Hepatocyte (in vitro differentiated cells): ENCODE measurements at regions not wholly inside any gene's neighbourhood (a gene's known extent, or its start where the extent isn't known, plus 50 kb on each side); places are given as distances from the start of the nearest gene placed in this dataset.
A peak's percentile ranks its signal among the peaks of the same experiment; 100 is the strongest.

Experiments used
- DNase-seq: peaks from one replicate; pipeline ENCODE4 v3.0.0-alpha.2; 2016; ENCODE audit warnings: low spot score
- H2AFZ ChIP-seq: fragments of 200-600 bp; sonication (generic); 2 replicates; pipeline ENCODE4 v1.6.0; 2016; ENCODE audit warnings: antibody characterized with exemption, mild to moderate bottlenecking
- H3K27ac ChIP-seq: fragments of 200-600 bp; sonication (generic); 2 replicates; pipeline ENCODE4 v1.5.1; 2016; ENCODE audit warnings: mild to moderate bottlenecking
- H3K27me3 ChIP-seq: fragments of 200-600 bp; sonication (generic); 2 replicates; pipeline ENCODE4 v1.6.1; 2016
- H3K36me3 ChIP-seq: fragments of 200-600 bp; sonication (generic); replicated peaks from 2 replicates; pipeline ENCODE4 v1.5.1; 2016; ENCODE audit warnings: low read depth; ENCODE audit not compliant: insufficient read depth
- H3K4me1 ChIP-seq: fragments of 200-600 bp; sonication (generic); 2 replicates; pipeline ENCODE4 v1.5.1; 2016; ENCODE audit warnings: mild to moderate bottlenecking, moderate library complexity; ENCODE audit not compliant: insufficient read depth
- H3K4me2 ChIP-seq: fragments of 200-600 bp; sonication (generic); 2 replicates; pipeline ENCODE4 v1.6.0; 2016
- H3K4me3 ChIP-seq: fragments of 200-600 bp; sonication (generic); 2 replicates; pipeline ENCODE4 v1.5.1; 2016; ENCODE audit warnings: mild to moderate bottlenecking
- H3K79me2 ChIP-seq: fragments of 200-600 bp; sonication (generic); 2 replicates; pipeline ENCODE4 v1.6.0; 2017; ENCODE audit warnings: mild to moderate bottlenecking
- H3K9me2 ChIP-seq: fragments of 200-600 bp; sonication (generic); replicated peaks from 2 replicates; pipeline ENCODE4 v1.6.0; 2017; ENCODE audit warnings: mild to moderate bottlenecking; ENCODE audit not compliant: insufficient read depth
- H3K9me3 ChIP-seq: fragments of 200-600 bp; sonication (generic); 2 replicates; pipeline ENCODE4 v1.5.1; 2016; ENCODE audit warnings: low read depth, mild to moderate bottlenecking
- H4K20me1 ChIP-seq: fragments of 200-600 bp; sonication (generic); 2 replicates; pipeline ENCODE4 v1.6.0; 2016; ENCODE audit warnings: mild to moderate bottlenecking; ENCODE audit not compliant: insufficient read depth, poor library complexity, severe bottlenecking
- CTCF ChIP-seq: fragments of 200-600 bp; sonication (generic); IDR thresholded peaks from 2 replicates; pipeline ENCODE4 v1.5.1; 2016; ENCODE audit warnings: antibody characterized with exemption, mild to moderate bottlenecking; ENCODE audit not compliant: poor library complexity
- EZH2 ChIP-seq: fragments of 200-600 bp; sonication (generic); IDR thresholded peaks from 2 replicates; pipeline ENCODE4 v1.6.1; 2016; ENCODE audit warnings: antibody characterized with exemption, mild to moderate bottlenecking, borderline replicate concordance
- EZH2phosphoT487 ChIP-seq: fragments of 200-600 bp; sonication (generic); IDR thresholded peaks from one replicate; pipeline ENCODE4 v1.6.1; 2018; ENCODE audit warnings: antibody characterized with exemption, mild to moderate bottlenecking, low read depth, moderate library complexity; ENCODE audit not compliant: unreplicated experiment, severe bottlenecking
- WGBS: methylation state at CpG from one replicate; pipeline ENCODE4 v1.1.6; 2016; ENCODE audit warnings: low lambda C conversion rate; ENCODE audit errors: missing lambda C conversion rate; 5-methylcytosine and 5-hydroxymethylcytosine counted together

- no peaks in the 10 kb centered on the region for H3K36me3 ChIP-seq
- DNase-seq: no peak
- TF ChIP-seq CTCF: no peak
- H3K9me3 ChIP-seq: no peaks in the 10 kb centered on the region
- peak overlapping the region; percentile 23 for H3K27ac ChIP-seq
- no peaks in the 10 kb centered on the region for H3K9me2 ChIP-seq
- H2AFZ ChIP-seq: no peak overlapping the region
- H3K27me3 ChIP-seq: no peaks in the 10 kb centered on the region
- H3K4me2 ChIP-seq: no peak overlapping the region
- no peaks in the 10 kb centered on the region for H3K79me2 ChIP-seq
- no peak overlapping the region for H3K4me3 ChIP-seq
- 86% methylated on average over 6 of the region's 6 CpGs for WGBS
- H3K4me1 ChIP-seq: peaks cover 11% of the 10 kb centered on the region
- H4K20me1 ChIP-seq: no peaks in the 10 kb centered on the region
Measured at GRCh38 chr12:27905285-27906126, 67.0 kb downstream of the PTHLH start.

GRCh38 chr12:27902651-27903050 lies 69.9 kb downstream of the PTHLH start:
- H3K36me3 ChIP-seq: no peaks in the 10 kb centered on the region
- no peak overlapping the region for H3K4me3 ChIP-seq
- peaks cover 23% of the 10 kb centered on the region for H3K4me1 ChIP-seq
- no peaks in the 10 kb centered on the region for H3K27me3 ChIP-seq
- H2AFZ ChIP-seq: no peak overlapping the region
- no peaks in the 10 kb centered on the region for H3K9me2 ChIP-seq
- no peak overlapping the region for H3K27ac ChIP-seq
- DNase-seq: no peak
- TF ChIP-seq EZH2 (no peak), CTCF (no peak), EZH2phosphoT487 (no peak)
- no peaks in the 10 kb centered on the region for H3K9me3 ChIP-seq
- no peak overlapping the region for H3K4me2 ChIP-seq
- H3K79me2 ChIP-seq: no peaks in the 10 kb centered on the region
- H4K20me1 ChIP-seq: no peaks in the 10 kb centered on the region
- WGBS: 80% methylated on average over 3 of the region's 3 CpGs

- H3K4me1 ChIP-seq: peaks cover 23% of the 10 kb centered on the region
- no peaks in the 10 kb centered on the region for H3K79me2 ChIP-seq
- TF ChIP-seq EZH2 (no peak), EZH2phosphoT487 (no peak), CTCF (no peak)
- H3K36me3 ChIP-seq: no peaks in the 10 kb centered on the region
- no peaks in the 10 kb centered on the region for H4K20me1 ChIP-seq
- H3K27me3 ChIP-seq: no peaks in the 10 kb centered on the region
- H3K4me3 ChIP-seq: no peak overlapping the region
- no peak overlapping the region for H2AFZ ChIP-seq
- H3K4me2 ChIP-seq: no peak overlapping the region
- 25% methylated on average over 3 of the region's 3 CpGs for WGBS
- no peak for DNase-seq
- no peaks in the 10 kb centered on the region for H3K9me3 ChIP-seq
- H3K9me2 ChIP-seq: no peaks in the 10 kb centered on the region
- H3K27ac ChIP-seq: no peak overlapping the region
Measured at GRCh38 chr12:27901959-27902358, 70.6 kb downstream of the PTHLH start.
